HG03558 (cell line): ENCODE measurements at regions not wholly inside any gene's neighbourhood (a gene's known extent, or its start where the extent isn't known, plus 50 kb on each side); places are given as distances from the start of the nearest gene placed in this dataset.

ENCODE experiments used
- ATAC-seq: cut with Tn5 transposase; IDR thresholded peaks from one replicate; pipeline ENCODE4 v1.9.1; 2021; ENCODE audit warnings: moderate number of reproducible peaks; ENCODE audit not compliant: unreplicated experiment; ENCODE audit errors: extremely low read depth

DNA sequence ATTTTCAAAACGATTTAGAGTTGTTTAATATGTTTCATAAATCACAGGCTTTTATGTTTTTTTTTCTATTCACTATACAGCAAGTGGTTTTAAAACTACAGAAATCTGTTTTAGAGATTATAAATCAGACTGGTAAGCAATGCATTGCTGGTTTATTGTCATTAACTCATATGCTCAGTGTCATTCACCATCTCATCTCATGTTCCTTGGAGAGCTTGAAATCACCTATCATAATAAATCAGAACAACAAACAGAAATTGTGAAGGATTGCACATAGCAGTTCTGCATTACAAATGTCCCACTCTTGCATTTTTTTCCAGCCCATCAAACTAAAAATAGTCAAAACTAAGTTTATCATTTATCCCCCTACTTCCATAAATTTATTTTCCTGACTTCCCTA, 470.8 kb downstream of the FSCB start:
- ATAC-seq: no peak

DNA sequence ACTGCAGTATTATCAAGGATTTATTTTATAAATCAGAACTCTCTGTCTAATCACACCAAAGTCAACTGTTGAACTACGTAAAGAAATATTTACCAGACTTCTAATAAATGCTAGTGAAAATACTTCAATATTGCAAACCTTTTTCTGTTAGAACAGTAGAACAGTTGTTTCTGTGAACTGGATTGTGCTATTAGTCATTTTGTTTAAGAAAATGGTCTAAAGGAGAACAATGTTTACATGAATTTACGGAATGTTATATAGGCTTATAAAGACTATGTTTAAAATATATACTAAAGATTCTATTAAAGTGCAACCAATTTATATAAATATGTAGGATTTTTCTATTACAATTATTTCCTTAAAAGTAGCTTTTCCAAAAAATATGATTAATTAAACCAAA, 471.4 kb downstream of the FSCB start:
- ATAC-seq: no peak

DNA sequence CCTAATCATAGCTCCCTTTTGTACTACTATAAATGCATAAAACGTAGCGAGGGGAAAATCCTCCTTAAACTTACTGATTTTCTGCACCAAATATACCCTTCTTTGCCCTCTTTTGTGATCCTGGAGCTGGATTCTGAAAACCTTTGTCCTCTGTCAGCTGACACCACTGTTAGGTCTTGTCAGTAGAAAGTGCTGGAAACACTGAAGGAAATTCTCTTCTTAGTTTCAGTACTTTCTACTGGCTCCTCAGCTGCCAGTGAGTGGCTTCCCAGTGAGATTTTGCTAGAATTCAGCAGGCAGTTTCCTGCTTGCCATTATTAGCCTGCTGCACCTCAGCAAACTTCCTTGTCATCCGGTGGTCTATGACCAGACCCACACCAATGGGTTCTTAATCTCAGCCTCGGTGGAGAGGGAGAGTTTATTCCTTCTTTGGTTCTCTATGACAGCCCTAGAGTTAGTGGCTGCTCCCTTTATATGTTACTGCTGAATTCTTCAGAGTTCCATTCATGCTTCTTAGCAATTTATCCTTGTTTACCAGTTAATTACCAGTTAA, 476.2 kb downstream of the FSCB start:
- ATAC-seq: no peak

DNA sequence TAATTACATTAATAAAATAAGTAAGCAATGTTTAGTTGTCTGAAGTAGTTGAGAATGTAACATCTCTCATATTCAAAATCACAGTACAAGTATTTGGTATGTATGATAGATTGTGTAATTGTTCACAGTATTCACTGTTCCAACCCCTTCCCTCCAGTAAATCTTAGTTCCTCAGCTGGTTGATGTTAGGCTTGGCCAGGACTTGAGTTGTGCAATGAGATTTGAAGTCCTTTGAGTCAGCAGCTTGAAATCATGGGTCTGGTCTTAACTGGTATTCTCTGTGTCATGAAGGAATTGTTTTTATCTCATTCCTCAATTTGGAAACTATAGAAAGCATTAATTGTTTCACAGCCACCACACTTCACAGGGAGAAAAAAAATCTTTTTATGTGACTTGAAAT, 477.1 kb downstream of the FSCB start:
- no peak for ATAC-seq

DNA sequence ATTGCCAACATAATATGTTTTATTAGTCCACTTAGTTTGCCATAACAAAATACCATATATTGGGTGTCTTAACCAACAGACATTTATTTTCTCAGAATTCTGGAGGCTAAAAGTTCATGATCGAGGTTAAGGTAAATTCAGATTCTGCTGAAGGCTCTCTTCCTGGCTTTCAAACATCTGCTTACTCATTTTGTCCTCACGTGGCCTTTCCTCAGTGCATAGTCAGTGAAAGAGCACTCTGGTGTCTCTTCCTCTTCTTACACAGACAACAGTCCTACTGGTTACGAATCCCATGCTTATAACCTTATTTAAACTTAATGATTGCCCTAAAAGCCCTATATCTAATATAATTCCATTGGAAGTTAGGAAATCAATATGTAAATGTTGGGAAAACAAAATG, 479.7 kb downstream of the FSCB start:
- ATAC-seq: no peak

DNA sequence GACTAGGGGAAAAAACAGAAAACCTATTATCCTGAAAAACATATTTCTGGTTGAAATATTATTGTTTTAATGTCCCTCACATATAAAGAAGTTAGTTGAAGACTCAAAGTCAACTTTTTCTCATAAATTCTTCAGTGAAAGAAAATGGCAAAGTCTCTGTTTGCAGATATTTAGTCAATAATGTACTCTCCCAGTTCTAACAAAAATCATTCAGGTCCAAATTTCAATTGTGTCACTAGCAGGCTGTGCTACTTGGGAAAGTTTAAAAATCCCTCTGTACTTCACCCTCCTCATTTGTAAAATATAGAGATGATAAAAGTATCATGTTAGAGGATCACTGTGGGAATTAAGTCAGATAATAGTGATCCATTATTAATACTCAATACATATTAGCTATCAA, 496.5 kb downstream of the FSCB start:
- ATAC-seq: no peak

DNA sequence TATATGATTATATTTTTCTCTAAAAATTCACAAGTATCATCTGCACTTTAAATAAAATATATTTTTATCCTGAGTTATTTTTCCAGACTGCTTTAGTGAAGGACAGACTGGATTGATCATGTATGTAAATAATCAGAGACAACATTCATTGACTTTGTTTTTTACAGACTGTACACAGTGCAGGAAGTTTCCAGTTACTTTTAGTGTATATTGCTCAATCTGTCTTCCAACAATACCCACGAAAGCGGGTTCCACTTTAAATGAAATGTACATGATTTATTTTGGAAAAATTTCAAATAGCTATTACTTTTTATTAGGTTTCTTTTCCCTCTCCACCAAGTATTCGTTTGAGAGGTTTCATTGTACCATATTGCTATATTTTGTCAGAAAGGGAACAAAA, 497.0 kb downstream of the FSCB start:
- ATAC-seq: no peak

DNA sequence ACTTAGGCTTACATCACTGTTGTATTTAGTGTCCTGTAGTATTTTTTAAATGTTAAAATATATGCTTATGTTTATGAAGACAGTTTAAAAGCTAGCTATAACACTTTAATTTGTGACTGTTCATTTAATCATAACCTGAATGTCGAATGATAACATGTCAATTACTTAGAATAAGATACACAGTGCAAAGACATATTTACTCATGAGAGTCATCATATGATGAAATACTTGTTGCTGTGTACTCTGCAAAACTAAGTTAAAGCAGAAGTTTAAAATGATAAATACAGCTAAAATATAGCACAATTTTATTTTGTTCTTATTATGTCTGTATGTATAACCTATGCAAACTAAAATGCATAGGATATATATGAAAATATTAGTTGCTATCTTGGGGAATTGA, 497.4 kb downstream of the FSCB start:
- no peak for ATAC-seq

DNA sequence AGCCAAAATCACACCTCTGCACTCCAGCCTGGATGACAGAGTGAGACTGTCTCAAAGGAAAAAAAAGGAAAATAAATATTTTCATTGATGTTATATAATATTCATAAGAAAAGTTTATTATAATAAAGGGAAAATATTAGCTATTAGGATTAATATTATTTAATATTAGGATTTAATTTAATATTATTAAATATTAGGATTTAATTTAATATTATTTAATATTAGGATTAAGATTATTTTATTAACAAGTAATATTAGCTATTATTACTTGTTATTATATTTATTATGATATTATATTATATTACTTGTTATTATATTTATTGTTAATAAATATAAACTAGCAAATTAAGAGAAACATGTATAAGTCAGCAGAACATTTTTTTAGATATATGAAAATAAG, 518.1 kb downstream of the FSCB start:
- no peak for ATAC-seq

DNA sequence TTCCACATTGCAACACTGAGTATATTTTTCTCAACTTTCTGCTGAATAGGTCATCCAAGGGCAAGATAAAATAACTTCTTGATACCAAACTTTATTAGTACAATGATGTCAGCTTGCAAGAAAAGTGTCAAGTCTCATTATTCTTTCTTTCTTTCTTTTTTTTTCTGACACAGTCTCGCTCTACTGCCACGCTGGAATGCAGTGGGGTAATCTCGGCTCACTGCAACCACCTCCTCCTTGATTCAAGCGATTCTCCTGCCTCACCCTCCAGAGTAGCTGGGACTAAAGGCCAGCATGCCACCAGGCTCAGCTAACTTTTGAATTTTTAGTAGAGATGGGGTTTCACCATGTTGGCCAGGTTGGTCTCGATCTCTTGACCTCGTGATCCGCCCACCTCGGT, 523.4 kb downstream of the FSCB start:
- no peak for ATAC-seq

DNA sequence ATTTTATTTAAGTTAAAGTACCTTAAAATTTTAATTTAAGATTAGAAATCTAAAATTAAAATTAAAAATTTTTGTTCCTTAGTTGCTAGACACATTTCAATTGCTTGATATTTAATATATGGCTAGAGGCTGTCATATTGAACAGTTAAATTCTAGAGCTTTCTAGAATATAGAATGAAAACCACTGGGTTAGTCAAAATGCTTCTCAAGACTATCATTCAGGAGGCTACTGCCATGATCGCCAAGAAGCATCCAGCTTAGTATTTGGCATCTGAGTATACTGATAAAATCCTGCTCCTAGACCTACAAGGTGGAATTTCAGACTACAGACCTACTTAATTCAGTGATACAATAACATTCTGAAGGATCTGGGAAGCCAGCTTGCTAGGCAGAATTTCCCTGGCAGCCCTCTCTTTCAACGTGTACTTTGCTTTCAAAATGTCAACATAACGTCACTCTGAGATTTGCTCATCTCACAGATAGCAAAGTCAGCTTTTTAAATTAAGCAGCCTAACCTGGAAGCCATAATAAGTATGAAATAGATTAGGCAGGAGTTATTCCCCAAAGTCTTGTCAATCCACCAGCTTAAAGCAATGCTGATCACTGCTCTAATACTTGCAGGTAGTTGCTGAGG, 525.8 kb downstream of the FSCB start:
- no peak for ATAC-seq

DNA sequence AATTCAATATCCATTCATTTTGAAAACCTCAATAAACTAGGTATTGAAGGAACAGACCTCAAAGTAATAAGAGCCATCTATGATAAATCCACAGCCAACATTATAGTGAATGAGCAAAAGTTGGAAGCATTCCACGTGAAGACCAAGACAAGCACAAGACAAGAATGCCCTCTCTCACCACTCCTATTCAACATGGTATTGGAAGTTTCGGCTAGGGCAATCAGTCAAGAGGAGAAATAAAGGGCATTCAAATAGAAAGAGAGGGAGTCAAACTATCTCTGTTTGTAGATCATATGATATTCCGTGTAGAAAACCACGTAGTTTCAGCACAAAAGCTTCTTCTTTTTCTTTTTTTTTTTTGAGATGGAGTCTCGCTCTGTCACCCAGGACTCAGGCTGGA, 550.3 kb downstream of the FSCB start:
- ATAC-seq: no peak

DNA sequence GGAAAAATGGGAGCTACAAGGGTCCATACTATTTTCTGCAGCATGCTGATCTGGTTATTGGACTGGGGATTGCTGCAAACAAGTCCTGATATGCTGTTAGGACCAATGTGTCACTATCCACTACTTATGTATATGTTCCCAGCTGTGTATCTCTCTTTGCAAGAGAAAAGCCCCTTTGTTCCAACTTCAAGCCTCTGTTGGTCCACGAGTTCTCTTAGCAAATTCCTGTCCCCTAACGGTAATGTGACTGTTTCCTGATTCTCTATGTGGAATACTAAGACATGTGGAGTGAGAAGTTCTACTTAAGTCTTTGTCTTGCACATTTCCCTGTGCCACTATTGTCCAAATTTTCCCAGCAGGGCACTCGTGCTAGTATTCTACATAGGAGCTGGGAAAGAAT, 557.7 kb downstream of the FSCB start:
- ATAC-seq: no peak

DNA sequence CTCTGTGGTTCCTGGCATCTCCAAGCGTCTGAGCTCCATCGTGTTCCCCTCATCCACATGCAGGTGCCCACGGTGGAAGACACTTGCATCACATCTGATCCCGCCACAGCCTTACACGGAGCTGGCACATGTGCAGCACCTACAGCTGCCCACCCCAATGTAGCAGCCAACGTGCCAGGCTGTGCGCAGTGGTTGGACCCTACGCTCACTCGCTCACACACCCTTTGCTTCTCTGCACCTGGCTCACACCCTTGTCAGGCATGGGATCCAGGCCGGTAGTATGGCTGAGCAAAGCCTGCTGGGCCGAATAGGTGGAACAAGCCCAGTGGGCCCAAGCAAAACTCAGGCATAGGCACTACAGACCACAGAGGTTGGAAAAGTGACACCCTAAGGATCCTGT, 567.2 kb downstream of the FSCB start:
- no peak for ATAC-seq

DNA sequence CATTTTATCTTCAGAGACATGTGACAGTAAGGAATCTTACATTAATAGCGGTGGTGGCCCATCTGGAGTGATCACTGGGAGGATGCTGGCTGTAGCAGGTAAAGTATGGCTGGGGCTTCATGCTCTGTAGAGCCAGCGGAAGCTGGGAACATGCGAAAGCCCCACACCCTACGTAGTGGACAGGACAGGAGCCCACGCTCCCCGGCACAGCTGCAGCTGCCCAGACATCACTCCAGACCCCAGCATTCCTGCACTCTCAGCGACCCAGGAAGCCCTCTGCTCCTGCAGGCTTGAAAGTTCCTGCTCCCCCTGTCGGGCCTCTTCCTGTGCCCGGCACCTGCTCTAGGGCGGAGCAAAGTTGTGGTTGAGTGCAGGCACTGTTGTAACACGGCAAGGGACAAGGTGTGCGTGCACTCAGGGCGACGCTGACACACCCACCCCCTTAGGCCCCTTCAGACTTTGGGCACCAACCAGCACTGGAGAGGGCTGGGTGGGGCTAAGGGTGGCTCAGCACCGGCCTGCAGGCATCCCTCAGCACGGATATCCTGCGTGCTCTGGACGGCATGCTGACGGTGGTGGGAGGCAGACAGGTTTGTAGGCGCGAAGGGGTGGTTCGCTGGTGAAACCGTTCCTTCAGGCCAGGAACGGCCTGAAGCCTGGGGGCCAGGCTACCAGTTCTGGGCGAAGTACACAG, 568.3 kb downstream of the FSCB start:
- no peak for ATAC-seq

DNA sequence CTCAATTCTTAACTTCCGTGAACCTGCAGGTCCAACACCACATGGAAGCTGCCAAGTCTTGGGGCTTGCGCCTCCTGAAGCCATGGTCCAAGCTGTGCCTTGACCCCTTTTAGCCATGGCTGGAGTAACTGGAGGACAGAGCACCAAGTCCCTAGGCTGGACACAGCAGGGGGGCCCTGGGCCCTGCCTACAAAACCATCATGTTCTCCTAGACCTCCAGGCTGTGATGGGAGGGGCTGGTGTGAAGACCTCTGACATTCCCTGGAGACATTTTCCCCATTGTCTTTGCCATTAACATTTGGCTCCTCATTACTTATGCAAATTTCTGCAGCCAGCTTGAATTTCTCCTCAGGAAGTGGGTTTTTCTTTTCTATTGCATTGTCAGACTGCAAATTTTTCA, 570.1 kb downstream of the FSCB start:
- ATAC-seq: no peak

DNA sequence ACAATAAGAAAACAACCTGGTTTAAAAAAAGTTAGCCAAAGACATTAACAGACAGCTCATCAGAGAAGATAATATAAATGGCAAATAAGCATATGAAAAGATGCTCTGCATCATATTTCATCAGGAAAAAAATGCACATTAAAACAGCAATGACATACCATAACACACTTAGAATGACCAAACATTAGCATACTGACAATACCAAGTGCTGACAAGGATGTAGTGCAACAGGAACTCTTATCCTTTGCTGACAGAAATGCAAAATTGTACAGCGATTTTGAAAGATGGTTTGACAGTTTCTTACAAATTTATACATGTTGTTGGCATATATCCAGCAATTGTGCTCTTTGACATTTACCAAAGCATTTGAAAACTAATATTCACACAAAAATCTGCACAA, 573.0 kb downstream of the FSCB start:
- ATAC-seq: no peak

DNA sequence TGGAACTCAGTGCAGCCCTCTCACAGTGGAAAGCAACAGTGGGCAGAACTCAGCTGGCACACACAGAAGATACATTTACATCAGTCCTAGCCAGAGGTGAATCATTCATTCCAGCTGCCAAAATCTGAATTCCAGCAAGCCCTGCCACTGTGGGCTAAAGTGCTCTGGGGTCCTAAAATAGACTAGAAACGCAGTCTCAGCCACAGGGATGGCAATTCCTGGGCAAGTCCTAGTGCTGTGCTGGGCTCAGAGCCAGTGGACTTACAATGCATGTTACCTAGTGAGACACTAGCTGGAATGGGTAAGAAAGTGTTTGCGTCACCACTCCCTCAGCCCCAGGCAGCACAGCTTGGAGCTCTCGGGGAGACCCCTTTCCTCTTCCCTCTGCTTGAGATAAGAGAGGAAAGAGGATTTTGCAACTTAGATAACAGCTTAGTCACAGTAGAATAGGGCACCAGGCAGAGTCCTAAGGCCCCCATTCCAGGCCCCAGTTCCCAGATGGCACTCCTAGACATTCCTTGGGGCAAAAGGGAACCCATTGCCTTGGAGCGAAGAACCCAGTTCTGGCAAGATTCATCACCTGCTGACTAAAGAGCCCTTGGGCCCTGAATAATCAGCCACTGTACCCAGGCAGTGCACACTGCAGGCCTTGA, 592.9 kb downstream of the FSCB start:
- ATAC-seq: no peak

DNA sequence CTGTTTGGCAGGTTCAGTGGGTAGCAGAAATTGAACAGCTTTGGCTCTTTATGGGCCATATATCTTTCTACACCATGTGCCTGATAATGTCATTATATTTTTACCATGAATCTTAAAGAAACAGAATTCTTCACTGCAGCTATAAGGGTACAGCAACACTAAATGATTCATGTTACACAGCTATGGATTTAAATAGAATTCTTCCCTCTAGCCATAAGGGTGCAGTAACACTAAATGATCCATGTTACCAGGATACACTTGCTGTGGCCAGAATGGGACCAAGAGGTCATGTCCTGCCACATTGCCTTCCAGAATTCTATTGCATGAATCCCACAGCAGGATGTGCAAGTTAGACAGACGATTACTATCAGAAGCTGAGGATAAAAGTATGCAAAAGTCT, 603.9 kb downstream of the FSCB start:
- no peak for ATAC-seq

DNA sequence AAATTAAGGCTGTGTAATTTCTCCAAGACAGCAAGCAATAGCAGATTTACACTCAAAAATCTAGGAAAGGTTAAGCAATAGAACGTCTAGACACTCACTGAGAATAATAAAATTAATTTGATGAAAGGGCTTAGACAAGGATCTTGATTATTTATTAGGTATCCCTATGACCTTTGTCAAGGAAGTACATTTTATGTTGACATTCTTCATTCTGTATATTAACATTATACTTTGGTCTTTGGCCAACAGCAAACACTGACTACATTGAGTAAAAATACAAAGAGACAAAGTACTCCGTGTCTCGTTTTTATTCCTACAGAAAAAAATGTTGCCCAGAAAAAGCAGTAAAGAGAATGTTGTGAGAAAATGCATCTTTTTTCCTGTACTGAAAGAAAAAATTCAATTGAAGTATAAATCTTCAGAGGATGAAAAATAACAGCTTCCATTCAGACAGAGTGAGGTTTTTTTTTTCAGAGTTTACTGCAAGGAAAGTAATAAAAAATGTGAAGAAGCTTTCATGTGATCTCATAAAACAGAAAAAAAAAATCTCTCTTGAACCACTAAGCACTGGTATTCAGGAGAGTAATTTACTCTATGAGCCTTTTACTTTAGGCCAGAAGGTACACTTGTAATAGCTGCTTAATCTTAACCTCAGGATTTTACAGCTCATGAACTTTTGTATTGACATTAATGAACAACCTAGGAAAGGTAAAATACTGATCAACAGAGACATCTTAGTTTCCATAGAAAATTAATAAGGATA, 605.0 kb downstream of the FSCB start:
- no peak for ATAC-seq

DNA sequence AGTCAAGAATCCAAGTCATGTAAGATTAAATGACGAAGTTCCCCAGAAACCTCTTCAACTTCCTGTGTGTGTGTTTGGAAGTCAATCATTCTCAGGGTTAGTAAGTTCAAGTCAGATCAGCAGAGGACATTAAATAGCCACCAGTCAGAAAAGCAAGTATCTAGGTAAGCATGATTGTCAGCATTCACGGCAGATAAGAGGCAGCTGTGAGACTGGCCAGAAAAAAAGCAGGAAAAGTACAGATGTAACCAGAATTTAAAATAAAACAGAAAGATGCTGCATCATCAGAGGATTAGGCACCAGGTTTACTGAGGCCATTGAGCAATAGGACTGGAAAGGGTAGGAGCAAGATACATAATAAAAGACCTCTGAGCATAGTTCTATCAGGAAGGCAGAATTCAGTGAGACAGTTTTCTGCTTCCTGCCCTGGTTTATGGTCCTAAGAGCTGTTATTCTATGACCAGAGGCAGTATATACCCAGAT, 606.9 kb downstream of the FSCB start:
- no peak for ATAC-seq
